Mesendoderm (in vitro differentiated cells): ENCODE measurements at regions not wholly inside any gene's neighbourhood (a gene's known extent, or its start where the extent isn't known, plus 50 kb on each side); places are given as distances from the start of the nearest gene placed in this dataset.

ENCODE experiments used
- DNase-seq: peaks from one replicate; pipeline ENCODE4 v3.0.0; 2013
- H2AK5ac ChIP-seq: 2 replicates; pipeline ENCODE4 v1.6.1; 2013; ENCODE audit warnings: low read length, inconsistent platforms
- H2BK120ac ChIP-seq: 2 replicates; pipeline ENCODE4 v1.6.1; 2013; ENCODE audit warnings: low read depth, mild to moderate bottlenecking, low read length, moderate library complexity, mixed read lengths
- H2BK15ac ChIP-seq: replicated peaks from 2 replicates; pipeline ENCODE4 v1.6.1; 2013; ENCODE audit warnings: low read depth, mild to moderate bottlenecking, moderate library complexity
- H2BK5ac ChIP-seq: 2 replicates; pipeline ENCODE4 v1.6.1; 2013; ENCODE audit warnings: low read length, inconsistent platforms
- H3K18ac ChIP-seq: 2 replicates; pipeline ENCODE4 v1.6.1; 2013; ENCODE audit warnings: mild to moderate bottlenecking, low read length, mixed read lengths
- H3K23ac ChIP-seq: one replicate; pipeline ENCODE4 v1.6.1; 2013; ENCODE audit warnings: low read length
- H3K27ac ChIP-seq: 2 replicates; pipeline ENCODE4 v1.5.1; 2013; ENCODE audit warnings: low read depth, mild to moderate bottlenecking, inconsistent platforms, low read length, moderate library complexity
- H3K27me3 ChIP-seq: 2 replicates; pipeline ENCODE4 v1.6.1; 2013; ENCODE audit warnings: low read length, control low read depth, mild to moderate bottlenecking, inconsistent platforms; ENCODE audit not compliant: insufficient read depth, poor library complexity
- H3K36me3 ChIP-seq: 2 replicates; pipeline ENCODE4 v1.6.1; 2013; ENCODE audit warnings: low read length, inconsistent platforms; ENCODE audit not compliant: control insufficient read depth, insufficient read depth
- H3K4ac ChIP-seq: one replicate; pipeline ENCODE4 v1.6.1; 2013; ENCODE audit warnings: low read depth, mild to moderate bottlenecking, low read length, moderate library complexity
- H3K4me1 ChIP-seq: 2 replicates; pipeline ENCODE4 v1.6.1; 2013; ENCODE audit warnings: low read depth, low read length, inconsistent platforms; ENCODE audit not compliant: control insufficient read depth
- H3K4me2 ChIP-seq: 2 replicates; pipeline ENCODE4 v1.6.1; 2013; ENCODE audit warnings: low read length
- H3K4me3 ChIP-seq: 2 replicates; pipeline ENCODE4 v1.5.1; 2013; ENCODE audit warnings: mild to moderate bottlenecking, low read length
- H3K56ac ChIP-seq: one replicate; pipeline ENCODE4 v1.6.1; 2013; ENCODE audit warnings: low read length
- H3K79me1 ChIP-seq: 2 replicates; pipeline ENCODE4 v1.6.1; 2013; ENCODE audit warnings: low read length, inconsistent platforms
- H3K79me2 ChIP-seq: 2 replicates; pipeline ENCODE4 v1.6.1; 2013; ENCODE audit warnings: mild to moderate bottlenecking, low read length; ENCODE audit not compliant: control insufficient read depth, insufficient read depth
- H3K9ac ChIP-seq: 2 replicates; pipeline ENCODE4 v1.6.1; 2013; ENCODE audit warnings: low read length, inconsistent platforms
- H4K5ac ChIP-seq: one replicate; pipeline ENCODE4 v1.6.1; 2013; ENCODE audit warnings: low read length
- H4K8ac ChIP-seq: one replicate; pipeline ENCODE4 v1.6.1; 2013; ENCODE audit warnings: low read depth, mild to moderate bottlenecking, control low read depth, low read length, moderate library complexity
- WGBS: extraction: QIAGEN DNeasy Blood & Tissue Kit; methylation state at CpG from one replicate; pipeline ENCODE4 v1.1.7; 2013; ENCODE audit warnings: low lambda C conversion rate, missing lambda C conversion rate; ENCODE audit not compliant: insufficient coverage; ENCODE audit errors: extremely low coverage; 5-methylcytosine and 5-hydroxymethylcytosine counted together

- no peaks in the 10 kb centered on the region for H3K79me1 ChIP-seq
- no CpG with 5 or more reads among the region's 7 CpGs for WGBS
Measured at GRCh38 chr6:16979677-16980370, 122.0 kb upstream of the STMND1 start.

GRCh38 chr6:16978686-16979085, 123.2 kb upstream of the STMND1 start:
- Histone ChIP-seq H3K4ac (no peak overlapping the region), H4K8ac (no peak overlapping the region), H3K27me3 (no peaks in the 10 kb centered on the region), H2BK5ac (no peak overlapping the region), H2AK5ac (no peak overlapping the region), H2BK15ac (no peak overlapping the region), H3K56ac (no peak overlapping the region), H3K9ac (no peak overlapping the region), H3K4me2 (no peak overlapping the region), H3K27ac (no peak overlapping the region), H2BK120ac (no peak overlapping the region), H3K23ac (no peak overlapping the region), H3K36me3 (no peaks in the 10 kb centered on the region), H4K5ac (no peak overlapping the region), H3K79me1 (no peaks in the 10 kb centered on the region), H3K18ac (no peak overlapping the region), H3K4me1 (peaks cover 3% of the 10 kb centered on the region), H3K4me3 (no peak overlapping the region), H3K79me2 (no peaks in the 10 kb centered on the region)
- no peak for DNase-seq

More at GRCh38 chr6:16979677-16980370, 122.0 kb upstream of the STMND1 start:
- no peaks in the 10 kb centered on the region for H3K36me3 ChIP-seq
- no peak overlapping the region for H3K4ac ChIP-seq
- DNase-seq, result no peak
- no peak overlapping the region for H2BK5ac ChIP-seq
- no peak overlapping the region for H2BK120ac ChIP-seq
- no peaks in the 10 kb centered on the region for H3K4me1 ChIP-seq
- H3K27ac ChIP-seq, result no peak overlapping the region
- H3K4me2 ChIP-seq, result no peak overlapping the region
- no peak overlapping the region for H2AK5ac ChIP-seq
- no peak overlapping the region for H3K4me3 ChIP-seq
- peak overlapping the region; percentile 39 for H4K8ac ChIP-seq
- H3K18ac ChIP-seq, result no peak overlapping the region
- no peak overlapping the region for H3K56ac ChIP-seq
- H3K27me3 ChIP-seq, result no peaks in the 10 kb centered on the region
- no peak overlapping the region for H3K9ac ChIP-seq
- no peak overlapping the region for H3K23ac ChIP-seq
- no peak overlapping the region for H2BK15ac ChIP-seq
- H3K79me2 ChIP-seq, result no peaks in the 10 kb centered on the region
- no peak overlapping the region for H4K5ac ChIP-seq

- no peak overlapping the region for H2BK120ac ChIP-seq
Measured at GRCh38 chr6:16976385-16977183, 125.3 kb upstream of the STMND1 start.

GRCh38 chr6:16974704-16975359, 127.0 kb upstream of the STMND1 start:
- H3K27ac ChIP-seq, result no peak overlapping the region
- no peak overlapping the region for H3K4ac ChIP-seq
- no peak for DNase-seq
- H2BK15ac ChIP-seq, result no peak overlapping the region
- no peak overlapping the region for H3K56ac ChIP-seq
- H3K79me2 ChIP-seq, result no peaks in the 10 kb centered on the region
- no peak overlapping the region for H3K4me3 ChIP-seq
- H3K18ac ChIP-seq, result no peak overlapping the region
- H3K9ac ChIP-seq, result no peak overlapping the region
- H2BK5ac ChIP-seq, result no peak overlapping the region
- no peak overlapping the region for H2BK120ac ChIP-seq
- H3K79me1 ChIP-seq, result no peaks in the 10 kb centered on the region
- no peaks in the 10 kb centered on the region for H3K36me3 ChIP-seq
- peaks cover 5% of the 10 kb centered on the region for H3K4me1 ChIP-seq
- no peak overlapping the region for H4K5ac ChIP-seq
- H3K23ac ChIP-seq, result no peak overlapping the region
- no CpG with 5 or more reads among the region's 6 CpGs for WGBS
- no peak overlapping the region for H2AK5ac ChIP-seq
- no peak overlapping the region for H4K8ac ChIP-seq
- no peaks in the 10 kb centered on the region for H3K27me3 ChIP-seq
- H3K4me2 ChIP-seq, result no peak overlapping the region

More at GRCh38 chr6:16976385-16977183, 125.3 kb upstream of the STMND1 start:
- no peak overlapping the region for H3K4me3 ChIP-seq
- no peak overlapping the region for H3K18ac ChIP-seq
- DNase-seq, result no peak
- no peaks in the 10 kb centered on the region for H3K36me3 ChIP-seq
- no peak overlapping the region for H3K56ac ChIP-seq
- H3K79me2 ChIP-seq, result no peaks in the 10 kb centered on the region
- no peak overlapping the region for H3K4ac ChIP-seq
- no peak overlapping the region for H3K4me2 ChIP-seq
- H3K4me1 ChIP-seq, result peaks cover 5% of the 10 kb centered on the region
- H3K27me3 ChIP-seq, result no peaks in the 10 kb centered on the region
- no peak overlapping the region for H3K27ac ChIP-seq
- no peak overlapping the region for H4K8ac ChIP-seq
- H2AK5ac ChIP-seq, result no peak overlapping the region
- H3K23ac ChIP-seq, result no peak overlapping the region
- H2BK15ac ChIP-seq, result no peak overlapping the region
- H2BK5ac ChIP-seq, result no peak overlapping the region
- no peak overlapping the region for H4K5ac ChIP-seq
- no peak overlapping the region for H3K9ac ChIP-seq
- no CpG with 5 or more reads among the region's 7 CpGs for WGBS
- H3K79me1 ChIP-seq, result no peaks in the 10 kb centered on the region

DNA sequence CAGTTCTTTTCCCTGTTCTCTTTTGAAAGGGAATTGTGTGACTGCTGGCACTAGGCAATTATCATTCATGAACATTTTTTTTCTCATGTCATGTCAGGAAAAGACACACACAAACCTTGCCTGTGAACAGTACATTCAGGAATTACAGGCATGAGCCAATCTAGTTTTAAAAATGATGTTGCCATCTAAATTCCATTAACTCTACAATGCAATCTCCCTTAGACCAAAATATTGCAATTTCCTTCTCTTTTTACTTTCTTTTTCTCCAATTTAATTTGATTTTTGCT, 127.5 kb upstream of the STMND1 start:
- Histone ChIP-seq H2BK120ac (no peak overlapping the region), H3K79me1 (no peaks in the 10 kb centered on the region), H3K4me3 (no peak overlapping the region), H3K36me3 (no peaks in the 10 kb centered on the region), H2BK15ac (no peak overlapping the region), H2BK5ac (no peak overlapping the region), H3K27me3 (no peaks in the 10 kb centered on the region), H3K27ac (no peak overlapping the region), H3K23ac (no peak overlapping the region), H2AK5ac (no peak overlapping the region), H3K4me1 (peaks cover 5% of the 10 kb centered on the region), H4K8ac (no peak overlapping the region), H4K5ac (no peak overlapping the region), H3K56ac (no peak overlapping the region), H3K4me2 (no peak overlapping the region), H3K4ac (no peak overlapping the region), H3K18ac (no peak overlapping the region), H3K9ac (no peak overlapping the region), H3K79me2 (no peaks in the 10 kb centered on the region)
- DNase-seq, result no peak
